Ovary (tissue), 3 donors: ENCODE measurements at regions not wholly inside any gene's neighbourhood (a gene's known extent, or its start where the extent isn't known, plus 50 kb on each side); places are given as distances from the start of the nearest gene placed in this dataset.

Experiments
- CTCF ChIP-seq, 3 donors: fragments of 450-650 bp in 2 of 3; fragments of 200-600 bp in 1 of 3; IDR thresholded peaks; one replicate each; pipeline versions ENCODE4 v1.5.1 to v1.8.0; 2016 to 2022; ENCODE audit warnings: antibody characterized with exemption in 3 of 3, mild to moderate bottlenecking in 1 of 3
- EP300 ChIP-seq: sonication (generic); formaldehyde crosslinking; IDR thresholded peaks from one replicate; pipeline ENCODE4 v1.6.1; 2017; ENCODE audit warnings: antibody characterized with exemption
- POLR2A ChIP-seq: fragments of 450-650 bp; IDR thresholded peaks from one replicate; pipeline ENCODE4 v1.6.1; 2017; ENCODE audit warnings: antibody characterized with exemption, mild to moderate bottlenecking, moderate library complexity
- donor health status: DM: no; HTN: no; CAD: no.

- no peak for TF ChIP-seq CTCF (IDR thresholded peaks at IDR 0.05)
- no peak for TF ChIP-seq POLR2A
- TF ChIP-seq EP300, result no peak
These were observed 180.7 kb upstream of the EPHA4 start for GRCh38 chr2:221752781-221753180.
